ENCODE measurements at regions not wholly inside any gene's neighbourhood (a gene's known extent, or its start where the extent isn't known, plus 50 kb on each side); places are given as distances from the start of the nearest gene placed in this dataset.

DNA sequence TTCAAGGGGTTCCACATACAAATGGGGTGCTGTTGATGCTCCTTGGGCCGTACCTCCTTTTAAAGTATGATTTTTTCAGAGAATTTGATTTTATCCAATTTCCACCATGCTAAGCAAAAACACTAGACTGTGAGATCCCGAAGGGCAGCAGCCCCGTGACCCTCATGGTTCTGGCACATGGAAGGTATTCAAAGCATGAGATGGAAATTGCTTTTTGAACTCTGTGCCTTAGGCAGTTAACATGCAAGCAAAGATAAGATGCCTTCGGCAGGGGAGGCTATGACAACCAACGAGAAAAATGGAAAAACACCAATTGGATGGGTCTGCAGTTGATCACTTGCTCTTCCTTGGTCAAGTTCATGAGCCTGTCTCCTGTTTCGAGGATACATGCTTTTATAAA is 120.8 kb upstream of the DIO3 start:
- no peak for DNase-seq

DNA sequence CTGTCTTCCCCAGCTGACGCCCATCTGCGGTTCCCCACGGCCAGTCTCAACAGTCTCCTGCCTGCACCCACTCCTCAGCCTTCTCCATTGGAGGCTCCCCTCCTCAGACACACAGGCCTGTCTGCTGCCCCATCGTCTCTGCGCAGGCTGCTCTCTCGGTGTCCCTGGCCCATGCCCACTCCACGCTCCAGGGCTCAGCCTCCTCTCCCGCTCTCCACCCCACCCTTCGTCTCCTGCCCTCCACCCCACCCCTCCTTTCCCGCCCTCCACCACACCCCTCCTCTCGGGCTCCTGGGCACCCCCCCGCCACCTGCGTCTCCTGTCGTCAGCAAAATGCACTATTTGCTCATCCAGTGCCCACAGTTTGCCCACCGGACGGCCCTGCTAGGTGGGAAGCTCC is 119.6 kb upstream of the DIO3 start:
- DNase-seq: no peak

DNA sequence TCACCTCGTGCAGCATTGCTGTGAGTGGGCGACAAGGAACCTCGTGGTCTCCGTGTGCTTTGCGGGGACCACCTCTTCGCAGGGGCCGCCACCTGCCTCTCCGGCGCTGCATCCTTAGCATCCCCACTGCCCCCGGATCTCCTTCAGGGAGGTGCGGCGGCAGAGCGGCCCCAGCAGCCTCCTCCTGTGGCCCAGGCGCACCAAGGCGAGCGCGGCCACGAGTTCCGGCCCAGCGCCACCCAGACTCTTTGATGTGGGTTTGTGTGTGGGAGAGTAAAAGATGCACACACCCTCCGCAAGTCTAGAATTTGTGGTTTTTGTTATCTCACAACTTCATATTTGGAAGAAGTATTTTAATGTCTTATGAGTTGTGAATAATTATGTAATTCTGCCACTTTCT is 118.8 kb upstream of the DIO3 start:
- no peak for DNase-seq

DNA sequence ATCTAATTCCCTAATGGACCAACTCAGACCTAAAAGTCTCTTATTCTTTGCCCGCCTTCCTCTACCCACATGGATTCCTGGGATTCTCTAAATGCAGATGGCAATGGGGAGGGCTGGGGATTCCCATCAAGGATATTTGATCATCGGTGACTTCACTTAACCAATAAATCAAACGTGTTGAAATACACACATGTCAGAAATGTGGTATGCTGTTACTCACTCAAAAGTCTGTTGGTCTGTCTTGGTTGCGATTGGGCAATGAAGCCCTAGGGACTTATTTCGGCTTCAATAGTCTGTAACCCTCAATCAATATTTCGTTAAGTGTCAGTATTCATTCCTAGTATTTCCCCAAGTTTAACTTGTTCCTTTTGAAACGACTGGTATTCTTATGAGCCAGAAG is 117.2 kb upstream of the DIO3 start:
- DNase-seq: no peak

DNA sequence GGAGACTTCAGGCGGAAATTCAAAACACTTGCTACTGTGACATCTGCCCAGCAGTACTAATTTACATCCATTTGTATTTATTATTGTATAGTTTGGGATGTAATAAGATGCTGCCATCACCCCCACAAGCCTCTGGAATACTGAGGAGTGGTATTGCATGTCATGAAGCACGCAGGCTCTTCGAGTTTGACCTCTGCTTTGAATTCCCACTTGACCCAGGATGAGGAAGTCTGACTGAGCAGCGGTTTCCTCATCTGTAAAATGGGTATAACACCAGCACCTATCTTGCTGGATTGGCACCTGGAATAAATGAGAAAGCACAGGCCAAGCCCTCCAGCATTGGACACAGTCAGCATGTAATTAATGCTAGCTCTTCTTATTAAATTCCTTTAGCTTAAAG is 116.0 kb upstream of the DIO3 start:
- no peak for DNase-seq

DNA sequence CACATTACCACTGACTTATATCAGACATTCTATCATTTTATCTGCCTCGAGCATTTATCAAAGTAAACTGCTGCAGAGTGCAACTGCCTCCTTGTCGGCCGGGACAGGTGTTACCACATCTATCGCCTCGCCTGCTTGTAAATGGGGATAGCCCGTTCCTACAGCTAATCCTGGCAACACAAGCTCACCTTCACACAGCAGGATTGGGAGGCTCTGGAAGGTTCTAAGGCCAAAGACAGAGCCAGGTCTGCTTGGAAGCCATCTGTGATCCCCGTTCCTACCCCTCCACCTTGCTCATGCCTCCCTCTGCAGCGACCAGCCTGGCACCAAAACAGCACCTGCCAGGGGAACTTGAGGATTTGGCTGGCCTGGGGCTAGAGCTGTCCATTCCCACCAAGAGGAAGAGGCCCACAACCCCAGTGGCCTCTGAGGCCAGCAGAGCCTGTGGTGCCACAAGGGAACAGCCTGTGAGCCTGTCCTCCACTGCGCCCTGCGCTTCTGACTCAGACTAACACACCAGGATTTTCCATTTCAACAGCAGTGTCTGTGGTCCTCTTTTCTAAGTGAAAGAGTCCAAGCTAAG is 114.8 kb upstream of the DIO3 start:
- DNase-seq: no peak

DNA sequence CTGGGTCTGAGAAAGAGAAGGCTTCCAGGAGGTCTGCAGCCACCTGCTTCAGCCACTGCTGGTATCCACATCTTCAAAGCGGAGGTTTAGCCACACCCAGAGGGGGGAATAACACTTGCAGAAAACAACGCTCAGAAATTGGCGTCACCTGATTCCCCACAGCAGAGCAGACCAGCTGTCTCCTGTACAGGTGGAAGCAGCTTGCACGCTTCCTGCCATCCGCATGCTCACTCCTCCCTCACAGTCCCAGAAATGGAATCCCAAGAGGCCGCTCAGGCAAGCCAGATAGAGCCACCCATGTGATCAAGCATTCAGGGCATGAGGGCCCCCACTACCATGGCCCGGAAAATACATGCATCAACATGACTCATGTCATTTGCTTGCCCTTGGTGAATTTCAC is 112.2 kb upstream of the DIO3 start:
- no peak for DNase-seq

DNA sequence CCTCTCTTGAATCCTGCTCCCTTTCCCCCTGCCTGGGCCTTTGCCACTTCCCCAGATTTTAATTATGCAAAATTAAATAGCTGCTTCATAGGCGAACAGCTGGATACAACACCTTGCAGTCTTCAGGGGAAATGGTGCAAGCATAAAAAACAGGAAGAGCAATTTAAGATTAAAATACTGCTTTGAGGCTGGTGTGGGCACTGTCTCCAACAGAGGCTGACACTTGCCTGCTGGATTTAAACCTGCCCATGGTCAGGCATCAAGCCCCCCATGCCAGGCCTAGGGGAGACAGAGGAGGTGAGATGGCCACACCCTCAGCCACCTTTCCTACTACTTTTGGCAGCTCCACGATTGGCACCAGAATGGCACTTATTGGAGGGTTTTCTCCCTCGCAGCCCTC is 110.1 kb upstream of the DIO3 start:
- no peak for DNase-seq

DNA sequence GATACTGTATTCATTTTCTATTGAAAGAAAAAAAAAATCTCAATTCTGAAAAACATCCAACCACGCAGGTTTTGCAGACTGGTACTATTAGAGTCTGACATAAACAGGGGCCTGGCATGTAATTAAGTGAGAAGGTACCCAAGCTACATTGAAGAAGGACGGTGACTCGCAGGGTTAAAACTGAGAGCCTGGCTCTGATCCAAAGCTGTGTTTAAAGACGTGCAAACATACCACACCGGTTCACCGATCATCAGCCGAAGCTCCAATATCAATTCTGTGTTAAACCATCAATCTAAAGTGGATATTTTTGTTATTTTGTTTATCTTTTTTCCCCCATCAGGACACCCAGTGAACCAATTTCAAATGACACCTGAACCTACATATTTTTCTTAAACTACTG is 108.1 kb upstream of the DIO3 start:
- DNase-seq: no peak

DNA sequence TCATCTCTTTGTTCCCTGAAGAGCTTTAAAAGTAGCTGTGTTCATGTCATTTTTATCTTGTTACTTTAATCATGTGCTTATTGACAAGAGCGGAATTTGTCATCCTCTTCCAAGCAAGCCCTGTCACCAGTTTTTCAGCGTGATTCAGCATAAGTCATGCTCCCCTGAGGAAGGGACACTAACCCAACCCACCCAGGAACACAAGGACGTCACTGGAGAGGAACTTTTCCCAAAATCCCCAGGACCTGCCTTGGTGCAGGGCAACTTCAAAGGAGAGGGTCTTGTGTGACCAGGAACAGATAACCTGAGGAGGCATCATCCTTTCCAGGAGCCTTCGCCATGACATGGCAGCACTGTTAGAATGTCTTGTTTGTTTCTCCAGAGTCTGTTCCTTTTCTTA is 107.1 kb upstream of the DIO3 start:
- DNase-seq: no peak

DNA sequence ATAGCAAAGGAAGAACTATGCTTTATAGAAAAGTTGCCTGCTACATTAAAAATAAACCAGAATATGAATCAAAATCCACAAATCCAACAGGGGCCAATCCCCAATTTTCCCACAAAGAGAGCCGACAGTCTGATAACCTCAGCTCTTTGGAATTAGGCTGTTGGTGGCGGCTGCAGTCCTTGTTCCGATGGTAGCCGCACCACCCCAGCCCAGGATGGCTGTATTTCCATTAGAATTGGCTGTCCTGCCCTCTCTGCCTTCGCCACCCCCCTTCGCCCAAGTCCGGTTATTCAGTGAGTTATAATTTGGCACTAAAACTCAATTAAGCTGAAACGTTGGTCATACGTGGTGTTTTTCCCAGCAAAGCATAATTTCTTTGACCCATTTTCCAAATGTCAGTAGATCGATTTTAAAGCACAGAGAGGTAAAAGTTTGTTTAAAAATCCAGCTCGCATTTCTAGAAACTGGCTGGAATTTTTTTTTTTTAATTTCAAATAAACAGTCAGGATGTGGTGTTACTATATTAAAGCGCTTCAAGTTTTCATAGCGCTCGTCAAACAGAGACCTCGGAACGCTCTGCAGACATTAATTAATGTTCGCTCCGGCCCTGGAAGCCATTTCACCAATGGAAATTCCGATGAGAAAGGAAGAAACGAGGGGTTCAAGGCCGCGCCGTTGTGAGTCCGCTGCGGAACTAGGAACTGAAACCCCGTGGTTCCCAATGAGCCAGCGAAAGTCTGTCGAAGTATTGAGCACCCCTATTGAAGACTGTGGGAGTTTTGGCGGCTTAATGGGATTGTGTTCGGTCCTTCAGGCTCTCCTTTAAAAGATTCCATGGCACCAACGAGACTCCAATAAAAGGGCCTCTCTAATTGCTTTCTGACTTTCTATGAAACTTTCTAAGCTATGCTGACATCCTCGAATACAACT is 104.8 kb upstream of the DIO3 start:
- no peak for DNase-seq

DNA sequence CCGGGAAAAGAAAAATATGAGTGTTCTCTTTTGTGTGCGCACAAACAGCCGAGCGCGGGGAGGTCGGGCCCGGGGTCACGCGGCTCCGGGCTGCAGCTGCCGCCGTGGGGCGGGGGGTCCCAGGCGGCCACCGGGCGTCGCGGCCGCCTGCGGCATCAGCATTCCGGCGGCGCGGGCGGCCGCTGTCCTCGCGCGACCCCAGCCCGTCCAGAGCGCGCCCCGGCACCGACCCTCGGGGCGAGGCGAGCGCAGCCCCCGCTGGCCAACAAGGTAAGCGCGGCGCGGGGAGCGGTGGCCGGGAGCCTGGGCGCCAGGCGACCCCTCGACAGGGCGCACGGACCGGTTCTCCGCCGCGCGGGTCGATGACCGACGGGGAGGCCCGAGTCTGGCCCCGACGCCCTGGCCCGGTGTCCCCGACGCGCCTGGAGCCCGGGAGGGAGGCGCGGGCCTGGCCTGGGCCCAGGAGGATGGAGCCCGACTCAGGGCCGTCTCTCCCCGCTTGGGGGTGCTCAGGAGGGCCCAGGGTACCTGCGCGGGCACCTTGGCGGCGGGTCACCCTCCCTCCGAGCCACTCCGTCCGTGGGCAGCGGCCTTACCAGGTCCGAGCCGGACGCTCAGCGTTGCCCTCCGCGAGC is 103.9 kb upstream of the DIO3 start:
- no peak for DNase-seq

DNA sequence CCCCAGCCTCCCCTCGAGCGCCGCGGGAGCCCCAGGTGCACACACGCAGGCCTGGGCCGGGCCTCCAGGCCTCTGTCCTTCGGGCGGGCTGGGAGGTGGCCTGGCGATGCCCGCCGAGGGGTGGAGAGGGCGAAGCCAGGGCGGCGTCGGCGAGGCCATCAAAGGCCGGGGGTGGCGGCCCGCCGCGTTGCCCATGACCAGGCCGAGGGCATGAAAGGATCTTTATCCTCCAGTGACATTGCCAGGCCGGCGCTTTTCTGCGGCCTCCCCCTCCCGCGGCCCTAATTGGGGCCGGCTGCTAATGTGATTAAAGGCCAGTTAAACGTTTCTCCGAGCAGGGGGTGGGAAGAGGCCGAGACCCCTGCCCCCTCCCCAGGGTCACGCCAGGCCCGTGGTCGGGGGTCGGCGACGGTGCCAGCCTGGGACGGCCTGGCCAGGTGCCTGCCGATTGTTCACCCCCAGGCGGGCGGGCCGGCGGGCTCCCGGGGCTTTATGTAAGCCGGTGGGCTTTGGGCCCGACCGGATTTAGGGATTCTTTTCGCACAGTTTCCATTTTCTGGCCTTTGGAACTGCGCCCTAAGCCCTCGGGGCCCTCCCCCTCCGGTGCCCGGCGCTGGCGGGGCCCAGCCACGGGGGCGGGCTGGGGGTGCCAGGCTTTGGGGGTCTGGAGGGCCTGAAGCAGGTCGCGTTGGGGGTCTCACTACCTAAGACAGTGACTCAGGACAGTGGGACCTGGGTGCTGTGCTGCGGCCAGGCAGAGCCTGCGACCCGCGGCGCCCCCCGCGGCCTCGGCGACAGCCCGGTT is 103.2 kb upstream of the DIO3 start:
- DNase-seq: no peak

DNA sequence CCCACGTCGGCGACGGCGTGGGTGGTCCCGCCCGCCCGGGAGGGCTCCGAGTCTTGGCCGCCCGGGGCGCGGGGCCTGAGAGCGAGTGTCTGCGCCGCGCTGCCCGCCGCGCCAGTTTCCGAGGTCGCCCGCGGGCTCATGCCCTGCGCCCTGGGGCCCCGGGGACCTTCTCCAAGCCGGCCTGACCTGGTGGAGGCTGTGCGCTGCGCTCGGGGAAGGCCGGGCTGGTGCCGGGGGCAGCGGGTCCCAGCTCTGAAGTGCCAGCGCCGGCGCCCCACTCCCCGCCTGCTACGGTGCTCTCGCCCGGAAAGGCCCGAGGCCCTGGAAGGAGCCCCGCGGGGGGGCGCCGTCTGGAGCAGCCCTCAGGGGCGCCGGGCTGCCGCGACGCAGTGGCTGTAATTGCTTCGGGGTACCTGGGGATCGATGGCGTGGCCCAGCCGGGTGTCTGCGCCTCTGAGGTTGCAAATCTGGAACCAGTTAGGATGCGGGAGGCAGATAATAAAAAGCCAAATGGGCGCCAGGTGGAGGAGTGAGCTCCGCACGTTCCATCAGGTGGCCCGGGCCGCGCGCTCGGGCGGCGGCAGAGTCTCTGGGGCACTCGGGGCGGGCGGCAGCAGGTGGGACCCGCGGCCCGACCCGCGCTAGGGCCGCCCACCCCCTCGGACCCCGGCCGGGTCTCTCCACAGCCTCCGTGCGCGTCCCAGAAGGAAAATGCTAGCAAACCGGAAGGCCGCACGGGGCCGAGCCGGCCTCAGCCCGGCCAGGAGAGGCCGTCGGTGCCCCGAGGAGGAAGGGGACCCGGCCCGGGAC is 102.3 kb upstream of the DIO3 start:
- DNase-seq: no peak

DNA sequence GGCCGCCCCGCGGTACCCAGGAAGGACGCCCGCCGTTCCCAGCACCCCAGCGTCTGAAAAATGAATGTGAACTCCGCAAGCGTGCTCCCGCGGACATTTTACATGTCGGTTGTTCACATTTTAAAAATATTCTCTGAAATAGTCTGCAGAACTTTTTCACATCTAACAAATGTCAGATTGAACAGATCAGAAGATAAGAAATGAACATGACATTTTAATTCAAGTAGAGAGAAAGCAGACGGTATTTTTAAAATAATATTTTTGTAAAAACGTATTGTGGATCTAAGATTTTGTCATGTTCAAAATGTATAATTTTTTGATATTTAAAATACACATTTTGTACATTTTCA is 101.8 kb upstream of the DIO3 start:
- no peak for DNase-seq

DNA sequence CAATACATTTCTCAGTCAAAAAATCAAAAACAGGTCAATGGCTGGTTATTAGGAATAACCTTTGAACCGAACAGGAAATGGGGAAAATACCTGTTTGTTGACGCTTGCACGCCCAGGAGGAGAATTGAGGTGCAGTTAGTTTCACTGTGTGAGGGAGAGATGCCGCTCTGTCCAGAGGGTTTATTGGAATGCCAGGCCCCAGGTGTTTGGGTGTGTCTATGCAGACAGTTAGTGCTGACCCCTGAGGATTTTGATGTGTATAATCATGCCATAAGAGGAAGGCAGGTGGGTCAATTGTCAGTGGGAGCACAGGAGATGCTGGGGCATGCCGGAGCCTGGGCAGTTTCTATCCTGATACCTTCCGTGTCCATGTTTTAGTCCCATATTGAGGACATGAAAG is 100.8 kb upstream of the DIO3 start:
- no peak for DNase-seq

DNA sequence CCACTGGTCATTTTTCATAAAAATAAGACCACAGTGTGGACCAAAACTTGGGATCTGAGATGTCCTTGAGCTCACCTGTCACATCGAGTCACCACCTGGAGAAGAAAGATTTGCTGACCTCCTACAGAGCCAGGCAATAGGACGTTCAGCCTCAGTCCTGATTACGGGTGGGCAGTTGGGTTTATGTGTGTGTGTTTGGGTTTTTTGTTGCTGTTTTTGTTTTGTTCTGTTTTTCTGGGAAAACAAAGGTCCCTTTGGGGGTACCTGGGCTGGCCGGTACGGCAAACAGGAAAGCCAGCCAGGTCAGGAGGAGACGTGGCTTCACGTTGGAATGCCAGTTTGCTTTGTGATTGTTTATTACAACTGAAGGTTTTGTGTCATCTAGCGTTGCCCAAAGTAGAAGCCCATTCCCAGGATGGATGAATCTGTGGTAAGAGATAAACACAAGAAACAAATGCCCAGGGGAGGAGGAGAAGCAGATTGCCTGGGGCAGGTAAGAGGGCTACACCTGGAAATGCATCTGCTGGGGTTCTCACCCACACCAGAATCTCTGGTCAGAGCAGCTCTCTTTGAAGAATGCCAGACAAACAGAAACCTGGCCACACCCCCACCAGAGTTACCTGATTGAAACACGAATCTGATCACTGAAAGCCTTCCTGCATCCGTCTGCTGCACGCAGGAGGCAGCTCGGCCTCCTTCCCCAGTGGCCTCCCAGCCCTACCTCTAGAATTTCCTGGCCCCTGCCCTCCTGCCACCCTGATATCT is 100.1 kb upstream of the DIO3 start:
- no peak for DNase-seq

DNA sequence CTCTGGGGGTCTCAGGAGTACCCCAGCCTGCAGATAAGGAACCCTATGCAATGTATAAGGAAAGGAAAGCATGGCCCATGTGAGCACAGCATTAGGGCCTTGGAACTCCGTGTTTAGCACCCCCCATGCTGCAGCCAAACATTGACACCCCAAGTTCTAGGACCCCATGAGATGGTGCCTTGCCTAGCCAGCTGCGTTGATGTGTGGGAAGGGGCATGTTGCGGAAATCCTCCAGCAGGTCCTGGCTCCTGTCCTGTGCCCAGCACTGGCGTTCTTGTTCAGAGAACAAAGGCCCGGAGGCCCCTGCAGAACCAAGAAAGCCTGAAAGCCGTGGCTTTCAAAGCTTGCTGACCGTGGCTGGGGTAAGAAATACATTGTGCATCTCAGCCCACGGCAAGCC is 99.4 kb upstream of the DIO3 start:
- DNase-seq: no peak

DNA sequence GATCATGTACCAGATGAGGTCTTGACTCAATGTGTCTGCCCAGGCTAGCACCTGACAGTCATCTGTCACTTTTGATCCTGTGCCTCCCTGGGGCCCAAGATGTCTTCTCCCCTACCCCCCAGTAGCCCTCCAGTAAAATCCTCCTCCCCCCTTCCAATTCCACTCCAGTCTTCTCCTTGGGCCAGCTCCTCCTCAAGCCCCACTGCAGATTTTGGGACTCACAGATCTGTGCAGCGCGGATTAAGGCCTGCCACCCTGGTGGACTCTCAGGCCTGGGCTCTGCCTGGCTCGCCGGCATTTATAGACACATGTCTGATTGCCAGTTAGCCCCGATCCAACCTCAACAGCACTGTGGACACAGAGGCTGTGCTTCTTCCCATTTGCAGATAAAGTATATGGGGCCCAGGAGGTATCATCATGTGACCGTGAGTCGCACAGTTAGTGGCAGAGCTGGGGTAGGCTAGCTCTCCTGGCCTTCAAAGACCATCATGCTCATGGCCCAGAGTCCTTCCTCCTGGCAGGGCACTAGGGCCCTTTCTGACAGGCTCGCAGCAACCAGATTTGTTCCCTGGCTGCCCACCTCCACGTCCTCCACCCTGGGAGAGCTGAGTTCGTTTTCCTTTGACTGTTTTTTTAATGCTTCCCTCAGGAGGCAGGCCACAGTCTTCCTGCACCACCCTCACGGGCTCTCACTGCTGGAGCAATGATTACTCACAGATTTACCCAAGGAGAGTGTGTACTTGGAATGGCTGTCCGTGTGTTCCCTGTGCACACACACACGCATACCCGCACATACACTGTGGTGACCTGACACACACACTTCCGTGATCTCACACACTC is 98.3 kb upstream of the DIO3 start:
- no peak for DNase-seq

DNA sequence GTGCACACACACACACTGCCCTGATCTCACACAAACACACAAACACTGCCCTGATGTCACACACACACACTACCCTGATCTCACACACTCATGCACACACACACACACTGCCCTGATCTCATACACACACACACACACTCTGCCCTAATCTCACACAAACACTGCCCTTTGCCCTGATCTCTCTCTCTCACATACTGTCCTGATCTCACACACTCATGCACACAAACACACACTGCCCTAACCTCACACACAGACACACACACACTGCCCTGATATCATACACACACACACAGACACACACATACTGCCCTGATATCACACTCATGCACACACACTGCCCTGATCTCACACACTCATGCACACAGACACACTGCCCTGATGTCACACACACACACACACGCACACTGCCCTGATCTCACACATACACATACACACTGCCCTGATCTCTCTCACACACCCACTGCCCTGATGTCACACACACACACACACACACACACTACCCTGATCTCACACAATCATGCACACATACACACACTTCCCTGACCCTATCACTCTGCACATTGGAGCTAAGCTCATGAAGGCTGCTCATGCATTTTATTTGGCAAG is 97.6 kb upstream of the DIO3 start:
- no peak for DNase-seq

All from NCI-H2081 treated with DMSO at 0.1 percent for 48 hours (cell line).